ENCODE measurements at regions not wholly inside any gene's neighbourhood (a gene's known extent, or its start where the extent isn't known, plus 50 kb on each side); places are given as distances from the start of the nearest gene placed in this dataset.

- Histone ChIP-seq H3K36me3 (ENCODE audit: control insufficient read depth, insufficient read depth, low read length) (no peaks in the 10 kb centered on the region), H3K4me3 (ENCODE audit: low read depth, low read length) (no peak overlapping the region), H3K9me3 (no peaks in the 10 kb centered on the region), H3K27me3 (replicated peaks; ENCODE audit: control insufficient read depth, insufficient read depth, low read length) (no peaks in the 10 kb centered on the region), H3K4me1 (peaks cover 8% of the 10 kb centered on the region)
- Mint-ChIP-seq H3K36me3 (ENCODE audit: insufficient read depth, unreplicated experiment) (no peaks in the 10 kb centered on the region), H3K27me3 (ENCODE audit: insufficient read depth, unreplicated experiment) (no peaks in the 10 kb centered on the region), H3K9me3 (ENCODE audit: unreplicated experiment) (no peaks in the 10 kb centered on the region), H3K4me1 (ENCODE audit: low read depth, unreplicated experiment) (no peaks in the 10 kb centered on the region), H3K27ac (ENCODE audit: unreplicated experiment) (no peak overlapping the region), H3K4me3 (ENCODE audit: unreplicated experiment) (no peak overlapping the region)
- intact Hi-C loops (cut with micrococcal nuclease; ENCODE audit: unreplicated experiment), result no loop called here
- no peak for DNase-seq
- CTCF ChIA-PET, result no interaction called here
- TF ChIP-seq CTCF (IDR thresholded peaks at IDR 0.05; ENCODE audit: insufficient read depth in 1 of 2, low read depth in 1 of 2, low read length in 1 of 2, severe bottlenecking in 1 of 2, unreplicated experiment in 1 of 2), result no peak
- POLR2A ChIA-PET, result no interaction called here
- no TSS peak for BruUV-seq (replicated peaks)
Measured at GRCh38 chr4:159428975-159429692, 326.3 kb downstream of the RAPGEF2 start.

GRCh38 chr4:159429693-159430035 is 326.8 kb downstream of the RAPGEF2 start:
- no peaks in the 10 kb centered on the region for H3K36me3 ChIP-seq (ENCODE audit: control insufficient read depth, insufficient read depth, low read length)
- no peaks in the 10 kb centered on the region for H3K36me3 Mint-ChIP-seq (ENCODE audit: insufficient read depth, unreplicated experiment)
- no peaks in the 10 kb centered on the region for H3K4me1 Mint-ChIP-seq (ENCODE audit: low read depth, unreplicated experiment)
- intact Hi-C loops (cut with micrococcal nuclease; ENCODE audit: unreplicated experiment), result no loop called here
- H3K27me3 ChIP-seq (replicated peaks; ENCODE audit: control insufficient read depth, insufficient read depth, low read length), result no peaks in the 10 kb centered on the region
- no peaks in the 10 kb centered on the region for H3K27me3 Mint-ChIP-seq (ENCODE audit: insufficient read depth, unreplicated experiment)
- H3K4me1 ChIP-seq, result peaks cover 8% of the 10 kb centered on the region
- DNase-seq, result no peak
- TF ChIP-seq CTCF (IDR thresholded peaks at IDR 0.05; ENCODE audit: insufficient read depth in 1 of 2, low read depth in 1 of 2, low read length in 1 of 2, severe bottlenecking in 1 of 2, unreplicated experiment in 1 of 2), result no peak
- no peaks in the 10 kb centered on the region for H3K9me3 Mint-ChIP-seq (ENCODE audit: unreplicated experiment)
- ChIA-PET POLR2A (no interaction called here), CTCF (interaction anchor here (0.6 kb wide), 1 partner anchor 8 kb away, joined by 3 read pairs; no protein-coding TSS in a partner anchor)
- no peak overlapping the region for H3K4me3 Mint-ChIP-seq (ENCODE audit: unreplicated experiment)
- H3K4me3 ChIP-seq (ENCODE audit: low read depth, low read length), result no peak overlapping the region
- no peaks in the 10 kb centered on the region for H3K9me3 ChIP-seq
- no TSS peak for BruUV-seq (replicated peaks)
- no peak overlapping the region for H3K27ac Mint-ChIP-seq (ENCODE audit: unreplicated experiment)

GRCh38 chr4:159430896-159431295 is 328.0 kb downstream of the RAPGEF2 start:
- no peaks in the 10 kb centered on the region for H3K9me3 ChIP-seq
- H3K27me3 ChIP-seq (replicated peaks; ENCODE audit: control insufficient read depth, insufficient read depth, low read length), result no peaks in the 10 kb centered on the region
- H3K36me3 ChIP-seq (ENCODE audit: control insufficient read depth, insufficient read depth, low read length), result no peaks in the 10 kb centered on the region
- intact Hi-C loops (cut with micrococcal nuclease; ENCODE audit: unreplicated experiment), result no loop called here
- H3K4me3 Mint-ChIP-seq (ENCODE audit: unreplicated experiment), result no peak overlapping the region
- no peaks in the 10 kb centered on the region for H3K9me3 Mint-ChIP-seq (ENCODE audit: unreplicated experiment)
- DNase-seq, result no peak
- H3K4me1 ChIP-seq, result no peaks in the 10 kb centered on the region; the same call in 1 of the 2 replicates
- TF ChIP-seq CTCF (IDR thresholded peaks at IDR 0.05; ENCODE audit: insufficient read depth in 1 of 2, low read depth in 1 of 2, low read length in 1 of 2, severe bottlenecking in 1 of 2, unreplicated experiment in 1 of 2), result no peak
- H3K4me3 ChIP-seq (ENCODE audit: low read depth, low read length), result no peak overlapping the region
- ChIA-PET CTCF (no interaction called here), POLR2A (no interaction called here)
- no peaks in the 10 kb centered on the region for H3K36me3 Mint-ChIP-seq (ENCODE audit: insufficient read depth, unreplicated experiment)
- BruUV-seq (replicated peaks), result no TSS peak
- H3K27me3 Mint-ChIP-seq (ENCODE audit: insufficient read depth, unreplicated experiment), result no peaks in the 10 kb centered on the region
- H3K4me1 Mint-ChIP-seq (ENCODE audit: low read depth, unreplicated experiment), result no peaks in the 10 kb centered on the region
- no peak overlapping the region for H3K27ac Mint-ChIP-seq (ENCODE audit: unreplicated experiment)

All from Caco-2 (cell line).